PC-3 (cell line): ENCODE measurements at regions not wholly inside any gene's neighbourhood (a gene's known extent, or its start where the extent isn't known, plus 50 kb on each side); places are given as distances from the start of the nearest gene placed in this dataset.
A peak's percentile ranks its signal among the peaks of the same experiment; 100 is the strongest.

Source experiments
- CTCF ChIP-seq: fragments of 300-600 bp; sonication (generic); conservative IDR thresholded peaks from 2 replicates; pipeline ENCODE4 v1.5.1; 2017; ENCODE audit warnings: antibody characterized with exemption, low read depth, mild to moderate bottlenecking, low read length
- EZH2 ChIP-seq: fragments of 300-600 bp; sonication (generic); IDR thresholded peaks from one replicate; pipeline ENCODE4 v1.6.1; 2017; ENCODE audit warnings: antibody characterized with exemption, mild to moderate bottlenecking, low read length; ENCODE audit not compliant: unreplicated experiment

GRCh38 chr7:35519971-35520809 is 174.7 kb downstream of the HERPUD2 start:
- TF ChIP-seq CTCF (peak; percentile 89), EZH2 (no peak)
